Erythroblast (primary cell): ENCODE measurements at regions not wholly inside any gene's neighbourhood (a gene's known extent, or its start where the extent isn't known, plus 50 kb on each side); places are given as distances from the start of the nearest gene placed in this dataset.

Source experiments
- GATA1 ChIP-seq: IDR thresholded peaks from 2 replicates; pipeline ENCODE4 v1.6.1; 2011; ENCODE audit warnings: low read depth, mild to moderate bottlenecking, control low read depth, low read length, moderate library complexity
- POLR2A ChIP-seq: IDR thresholded peaks from 2 replicates; pipeline ENCODE4 v1.6.1; 2011; ENCODE audit warnings: mild to moderate bottlenecking, low read length

DNA sequence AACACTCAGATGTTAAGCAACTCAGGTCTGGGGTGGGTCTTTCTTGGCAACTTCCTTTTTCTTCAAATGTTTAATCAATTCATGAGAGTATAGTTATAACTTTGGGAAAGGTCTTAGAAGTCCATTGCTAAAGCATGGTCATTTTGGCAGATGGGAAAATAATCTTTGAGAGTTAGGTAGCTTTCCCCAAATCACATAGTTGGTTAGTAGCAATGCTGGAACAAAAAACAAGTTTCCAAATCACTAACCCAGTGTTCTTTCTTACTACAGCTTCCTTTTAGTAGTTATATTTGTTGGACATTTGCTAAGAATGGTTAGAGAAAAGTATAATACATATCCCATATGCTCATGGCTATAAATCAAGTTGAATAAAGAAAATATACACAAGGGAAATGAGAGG lies 185.2 kb upstream of the SLC14A2 start:
- TF ChIP-seq POLR2A = no peak
- TF ChIP-seq GATA1 = no peak
